Skin epidermis (tissue), 12 donors: ENCODE measurements at regions not wholly inside any gene's neighbourhood (a gene's known extent, or its start where the extent isn't known, plus 50 kb on each side); places are given as distances from the start of the nearest gene placed in this dataset.
A peak's percentile ranks its signal among the peaks of the same experiment; 100 is the strongest.
"Not testable (repeated sequence)": the region's sequence is repeated elsewhere in the genome, so short reads cannot be mapped to it uniquely, and the experiment has no call there.

ENCODE experiments used
- H3K27ac ChIP-seq, 21 experiments: fragments of 200-600 bp; sonication (generic) in 11 of 21; one replicate each; pipeline ENCODE4 v1.5.0; 2020; ENCODE audit warnings: mild to moderate bottlenecking in 3 of 21, inconsistent platforms in 2 of 21, moderate library complexity in 2 of 21
- H3K4me3 ChIP-seq, 7 experiments: fragments of 200-600 bp; sonication (generic) in 2 of 7; one replicate each; pipeline ENCODE4 v1.5.0; 2020; ENCODE audit warnings: inconsistent platforms in 2 of 7, mild to moderate bottlenecking in 2 of 7, moderate library complexity in 1 of 7

GRCh38 chr6:139891471-139891870 lies 517.0 kb upstream of the CITED2 start:
- Histone ChIP-seq H3K27ac (no peak overlapping the region), H3K4me3 (no peak overlapping the region)

- Histone ChIP-seq H3K4me3 (no peak overlapping the region), H3K27ac (no peak overlapping the region)
Observed at GRCh38 chr6:139888681-139889122, 514.3 kb upstream of the CITED2 start.

- Histone ChIP-seq H3K4me3 (no peak overlapping the region), H3K27ac (no peak overlapping the region)
Observed at GRCh38 chr6:139887275-139887674, 512.8 kb upstream of the CITED2 start.

GRCh38 chr6:139886396-139886795 lies 511.9 kb upstream of the CITED2 start:
- H3K4me3 ChIP-seq: no peak overlapping the region
- no peak overlapping the region for H3K27ac ChIP-seq

GRCh38 chr6:139885909-139886308 lies 511.5 kb upstream of the CITED2 start:
- H3K4me3 ChIP-seq: no peak overlapping the region
- H3K27ac ChIP-seq: no peak overlapping the region

DNA sequence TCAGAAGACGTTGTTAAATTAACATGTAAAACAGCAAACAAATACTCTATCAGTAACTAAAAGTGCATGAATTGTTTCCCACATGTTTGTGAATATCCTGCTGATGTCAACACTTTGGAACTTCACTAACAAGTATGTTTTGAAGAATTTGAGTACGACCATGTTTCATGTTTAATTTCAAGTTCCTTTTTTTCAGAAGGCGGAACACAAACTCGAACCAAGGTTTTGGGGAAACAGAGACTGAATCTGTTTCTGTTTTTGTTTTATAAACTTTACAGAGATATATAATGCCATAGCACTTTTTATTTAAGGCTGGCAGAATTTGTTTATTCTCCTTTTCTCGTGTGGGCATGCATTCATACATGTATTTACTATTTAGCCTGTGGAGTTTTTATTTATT lies 509.3 kb upstream of the CITED2 start:
- H3K27ac ChIP-seq: peak overlapping the region in 5 of 21 experiments; percentile 15 to 75 (median 29)
- H3K4me3 ChIP-seq: no peak overlapping the region

GRCh38 chr6:139882977-139883728 lies 508.7 kb upstream of the CITED2 start:
- H3K27ac ChIP-seq: peak overlapping the region in 5 of 21 experiments; percentile 15 to 75 (median 29)
- H3K4me3 ChIP-seq: no peak overlapping the region

DNA sequence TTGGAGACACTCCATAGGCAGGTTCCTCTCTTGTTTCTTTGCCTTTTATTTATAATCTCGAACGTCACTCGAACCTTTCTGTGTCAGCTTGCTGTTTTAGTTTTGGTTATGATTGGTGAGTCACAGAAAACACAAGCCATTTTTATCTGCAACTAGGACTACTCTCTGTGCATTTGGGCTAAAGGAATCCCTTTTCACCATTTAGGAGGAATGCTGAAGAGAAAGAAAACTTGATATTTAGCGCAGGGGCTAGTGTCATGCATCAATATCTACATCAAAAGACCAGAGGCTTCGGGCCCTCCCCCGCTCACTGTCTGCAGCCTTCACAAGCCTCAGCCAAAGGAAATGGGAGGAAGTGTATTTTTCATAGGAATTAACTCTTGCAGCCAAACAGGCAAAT lies 507.8 kb upstream of the CITED2 start:
- Histone ChIP-seq H3K4me3 (no peak overlapping the region), H3K27ac (peak overlapping the region in 4 of 21 experiments; percentile 26 to 75 (median 38))

DNA sequence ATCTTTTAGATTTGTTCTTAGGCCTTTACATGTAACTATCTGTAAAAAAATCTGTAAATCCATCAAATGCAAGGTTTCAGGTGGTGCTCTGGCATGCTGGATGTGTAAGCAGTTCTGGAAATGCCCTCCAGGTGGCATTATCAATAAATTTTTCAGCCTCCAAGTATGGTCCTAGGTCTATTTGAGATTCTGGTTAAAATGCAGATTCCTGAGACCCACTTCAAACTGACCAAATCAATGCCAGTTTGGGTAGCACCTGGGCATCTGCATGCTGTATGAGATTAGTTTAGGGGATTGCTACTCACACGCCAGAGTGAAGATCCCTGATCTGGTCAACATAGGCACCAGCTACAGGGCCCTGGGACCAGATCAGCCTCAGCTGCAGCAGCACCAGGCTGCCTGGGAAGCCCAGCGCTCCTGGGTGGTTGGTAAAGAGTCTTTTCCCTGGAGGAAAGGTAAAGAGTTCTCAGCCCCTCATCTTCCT lies 507.3 kb upstream of the CITED2 start:
- Histone ChIP-seq H3K27ac (peak overlapping the region in 4 of 21 experiments; percentile 23 to 75 (median 27)), H3K4me3 (no peak overlapping the region)

DNA sequence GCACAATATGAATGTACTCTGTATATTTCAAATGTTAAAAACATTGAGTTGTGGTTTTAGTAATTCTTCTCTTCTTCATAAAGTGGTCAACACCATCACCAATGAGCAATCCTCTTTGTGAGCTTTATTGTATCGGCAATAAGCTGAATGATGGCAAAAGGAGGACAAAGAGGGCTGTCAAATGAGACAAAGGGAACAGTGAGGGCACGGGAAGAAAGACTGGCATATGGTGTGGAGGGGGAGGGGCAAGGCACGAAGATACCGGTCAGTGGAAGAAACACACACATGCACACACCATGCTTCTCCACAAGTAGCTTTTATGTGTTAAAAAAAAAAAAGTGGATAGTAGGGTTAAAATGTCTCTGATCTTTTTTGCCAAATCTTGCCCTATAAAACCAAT lies 506.8 kb upstream of the CITED2 start:
- H3K27ac ChIP-seq: no peak overlapping the region
- no peak overlapping the region for H3K4me3 ChIP-seq

DNA sequence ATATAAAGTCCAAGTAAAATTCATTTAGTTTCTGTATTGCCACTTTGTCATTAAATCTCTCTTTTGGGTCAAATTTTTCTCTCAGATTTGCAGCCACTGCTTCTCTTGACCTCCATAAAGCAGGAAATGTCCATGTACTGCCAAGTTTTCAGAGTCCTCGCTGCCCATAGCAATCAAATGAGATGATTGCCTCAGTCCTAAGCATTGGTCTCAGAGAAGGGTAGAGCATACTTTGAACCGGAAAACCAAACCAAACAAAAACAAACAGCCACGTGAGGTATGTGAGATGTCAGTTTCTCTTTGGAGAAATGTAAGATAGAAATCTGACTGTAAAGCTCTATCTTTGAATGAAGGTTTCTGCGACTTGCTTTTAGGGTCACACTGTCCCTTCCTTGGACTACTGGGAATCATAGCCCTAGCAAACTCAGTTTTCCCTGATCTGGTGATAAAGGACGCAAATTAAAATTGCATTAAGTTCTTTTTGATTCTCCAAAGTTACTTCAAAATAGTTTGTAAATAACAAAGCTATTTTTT lies 505.4 kb upstream of the CITED2 start:
- Histone ChIP-seq H3K4me3 (no peak overlapping the region), H3K27ac (no peak overlapping the region)

DNA sequence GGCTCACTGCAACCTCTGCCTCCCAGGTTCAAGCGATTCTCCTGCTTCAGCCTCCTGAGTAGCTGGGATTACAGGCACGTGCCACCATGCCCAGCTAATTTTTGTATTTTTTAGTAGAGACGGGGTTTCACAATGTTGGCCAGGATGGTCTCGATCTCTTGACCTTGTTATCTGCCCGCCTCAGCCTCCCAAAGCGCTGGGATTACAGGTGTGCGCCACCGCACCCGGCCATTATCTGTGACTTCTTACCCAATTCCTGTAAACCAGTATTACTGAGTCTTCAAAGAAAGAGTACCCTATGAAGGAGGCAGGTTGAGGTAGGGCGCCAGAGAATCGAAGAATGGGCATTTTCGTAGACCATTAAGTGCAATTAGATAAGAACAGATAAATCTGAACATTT lies 504.8 kb upstream of the CITED2 start:
- H3K27ac ChIP-seq, H3K4me3 ChIP-seq: not testable (repeated sequence)

DNA sequence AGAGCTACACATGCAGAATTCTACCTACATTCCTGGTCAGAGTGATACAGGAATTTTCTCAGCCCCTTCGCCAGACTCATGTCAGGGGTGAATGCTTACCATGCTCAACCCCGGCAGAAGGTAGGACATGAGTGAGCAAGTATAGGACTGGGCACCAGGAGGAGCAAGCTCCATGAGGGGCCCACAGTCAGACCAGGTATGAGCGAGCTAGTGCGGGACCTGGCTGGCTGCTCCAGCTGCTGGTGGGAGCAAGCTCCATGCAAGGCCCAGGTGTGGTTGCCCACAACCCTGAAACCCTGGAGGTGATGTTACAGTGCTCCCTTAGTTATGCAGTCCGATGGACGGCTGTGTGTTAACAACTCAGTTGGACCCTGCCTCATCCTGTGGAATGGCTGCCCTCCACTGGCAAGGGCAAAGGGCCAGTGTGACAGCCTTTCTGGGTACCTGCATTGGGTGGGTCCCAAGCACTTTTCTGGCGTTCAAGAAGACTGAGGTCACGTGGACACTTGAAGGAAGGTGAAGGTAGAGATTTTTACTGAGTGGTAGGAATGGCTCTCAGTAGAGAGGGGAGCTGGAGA lies 503.5 kb upstream of the CITED2 start:
- Histone ChIP-seq H3K27ac (no peak overlapping the region), H3K4me3 (no peak overlapping the region)

DNA sequence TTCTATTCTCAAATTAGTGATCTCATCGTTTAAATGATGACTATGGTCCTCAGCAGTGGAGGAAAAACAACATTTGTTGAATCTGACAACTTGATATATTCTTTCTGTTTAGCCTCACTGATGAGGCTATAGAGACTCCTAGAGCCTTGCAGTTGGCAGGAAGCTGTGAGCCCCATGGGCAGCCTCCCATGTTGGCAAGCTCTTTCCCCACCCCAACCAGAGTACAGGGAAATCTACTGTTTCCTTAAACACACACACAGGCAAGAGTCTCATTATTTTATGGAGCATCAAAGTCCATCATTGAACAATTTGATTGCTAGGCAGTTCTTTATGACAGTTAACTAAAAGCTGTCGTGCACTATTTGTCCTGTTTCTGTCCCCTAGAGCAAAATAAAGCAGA lies 498.2 kb upstream of the CITED2 start:
- H3K4me3 ChIP-seq: no peak overlapping the region
- H3K27ac ChIP-seq: no peak overlapping the region

DNA sequence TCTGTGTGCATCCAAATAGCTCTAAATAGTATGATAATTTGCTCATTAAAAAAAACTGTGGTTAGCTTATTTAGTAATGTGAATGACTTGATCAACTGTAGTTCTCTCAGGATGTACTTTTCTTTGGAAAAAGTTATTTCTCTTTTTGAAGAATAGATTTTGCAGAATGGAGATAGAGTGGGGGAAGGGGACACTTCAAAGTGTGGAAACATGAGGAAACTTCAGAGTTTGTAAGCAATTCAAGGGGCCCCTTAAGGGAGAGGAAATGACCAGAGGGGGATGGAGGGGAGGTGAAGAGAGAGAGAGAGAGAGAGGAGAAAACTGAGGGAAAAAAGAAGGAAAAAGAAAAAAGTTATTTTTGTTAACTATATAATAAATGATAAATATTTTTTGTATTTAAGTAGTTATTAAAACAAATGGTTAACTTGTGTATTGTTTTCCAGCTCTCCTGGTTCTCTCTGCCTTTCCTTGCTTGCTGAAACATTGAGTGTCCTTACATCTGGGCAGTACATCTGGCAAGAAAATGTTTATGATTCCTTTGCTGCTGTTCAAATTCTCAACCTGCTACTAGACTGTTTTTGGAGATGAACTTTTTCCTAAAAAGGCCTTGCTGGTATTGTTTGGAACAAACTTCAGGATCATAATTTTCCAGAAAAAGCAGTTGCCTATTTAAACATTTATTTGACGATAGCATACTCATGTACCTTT lies 497.5 kb upstream of the CITED2 start:
- Histone ChIP-seq H3K27ac (no peak overlapping the region), H3K4me3 (no peak overlapping the region)

DNA sequence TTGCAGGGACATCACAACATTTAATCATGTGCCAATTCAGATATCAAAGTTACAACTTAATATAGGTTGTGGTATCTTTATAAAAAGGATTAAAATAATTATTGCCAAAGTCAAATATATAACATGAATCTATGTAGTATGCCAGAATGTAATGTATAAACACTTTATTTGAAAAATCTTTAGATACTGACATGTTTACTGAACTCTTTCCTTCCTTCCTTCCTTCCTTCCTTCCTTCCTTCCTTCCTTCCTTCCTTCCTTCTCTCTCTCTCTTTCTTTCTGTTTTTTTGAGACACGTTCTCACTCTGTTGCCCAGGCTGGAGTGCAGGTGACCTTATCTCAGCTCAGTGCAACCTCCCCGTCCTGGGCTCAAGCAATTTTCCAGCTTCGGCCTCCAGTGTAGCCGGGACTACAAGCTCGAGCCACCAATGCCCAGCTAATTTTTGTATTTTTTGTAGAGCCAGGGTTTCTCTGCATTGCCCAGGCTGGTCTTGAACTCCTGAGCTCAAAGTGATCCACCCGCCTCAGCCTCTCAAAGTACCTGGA lies 496.8 kb upstream of the CITED2 start:
- H3K4me3 ChIP-seq: no peak overlapping the region
- no peak overlapping the region for H3K27ac ChIP-seq

GRCh38 chr6:139868576-139868975 lies 494.1 kb upstream of the CITED2 start:
- H3K27ac ChIP-seq: no peak overlapping the region
- no peak overlapping the region for H3K4me3 ChIP-seq

DNA sequence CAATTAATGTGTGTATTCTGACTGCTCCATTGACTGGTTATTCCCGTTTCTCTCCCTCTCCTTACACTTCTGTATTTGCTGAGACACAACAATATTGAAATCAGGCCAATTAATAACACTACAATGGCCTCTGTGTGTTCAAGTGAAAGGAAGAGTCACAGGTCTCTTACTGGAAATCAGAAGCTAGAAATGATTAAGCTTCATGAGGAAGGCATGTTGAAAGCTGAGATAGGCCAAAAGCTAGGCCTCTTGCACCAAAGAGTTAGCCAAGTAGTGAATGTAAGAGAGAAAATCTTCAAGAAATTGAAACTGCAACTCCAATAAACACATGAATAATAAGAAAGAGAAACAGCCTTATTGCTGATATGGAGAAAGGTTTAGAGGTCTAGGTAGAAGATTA lies 489.5 kb upstream of the CITED2 start:
- no peak overlapping the region for H3K27ac ChIP-seq
- H3K4me3 ChIP-seq: no peak overlapping the region

DNA sequence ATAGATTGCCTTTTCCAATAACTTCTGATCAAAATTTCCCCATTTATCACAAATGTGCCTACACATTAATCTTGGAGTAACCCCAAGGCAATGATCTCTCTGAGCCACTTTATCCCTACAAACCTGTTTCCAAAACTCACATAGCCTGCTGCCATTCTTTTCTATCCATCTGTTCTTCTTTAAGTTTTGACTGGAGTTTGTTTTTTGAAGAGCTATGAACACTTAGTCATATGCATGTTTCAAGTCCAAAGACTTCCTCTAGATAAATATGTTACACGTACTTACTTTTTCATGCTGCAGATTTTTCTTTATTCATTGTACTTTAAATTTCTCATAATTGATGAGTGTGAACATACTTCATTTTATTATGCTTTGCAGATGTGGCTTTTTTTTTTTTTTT lies 488.9 kb upstream of the CITED2 start:
- Histone ChIP-seq H3K4me3 (no peak overlapping the region), H3K27ac (no peak overlapping the region)

- H3K27ac ChIP-seq: no peak overlapping the region
- H3K4me3 ChIP-seq: no peak overlapping the region
Observed at GRCh38 chr6:139862311-139862710, 487.9 kb upstream of the CITED2 start.
